OCI-LY7 (cell line): ENCODE measurements at regions not wholly inside any gene's neighbourhood (a gene's known extent, or its start where the extent isn't known, plus 50 kb on each side); places are given as distances from the start of the nearest gene placed in this dataset.

Experiments
- CTCF ChIP-seq: fragments of 200-600 bp; sonication (generic); conservative IDR thresholded peaks from 2 replicates; pipeline ENCODE4 v1.5.1; 2014; ENCODE audit warnings: mild to moderate bottlenecking, antibody characterized with exemption, low read length, moderate library complexity, mixed read lengths
- EZH2phosphoT487 ChIP-seq: fragments of 200-600 bp; sonication (generic); IDR thresholded peaks from 2 replicates; pipeline ENCODE4 v1.6.1; 2018; ENCODE audit warnings: low read depth, borderline replicate concordance, mild to moderate bottlenecking, mixed run types, antibody characterized with exemption, low read length, moderate library complexity, mixed read lengths

- TF ChIP-seq CTCF, result no peak
- no peak for TF ChIP-seq EZH2phosphoT487
Observed at GRCh38 chr1:29641921-29642320, 405.6 kb downstream of the PTPRU start.
